MM.1S (cell line): ENCODE measurements at regions not wholly inside any gene's neighbourhood (a gene's known extent, or its start where the extent isn't known, plus 50 kb on each side); places are given as distances from the start of the nearest gene placed in this dataset.

Experiments used
- EZH2 ChIP-seq: fragments of 300-600 bp; sonication (generic); optimal IDR thresholded peaks from 2 replicates; pipeline ENCODE3; 2017; ENCODE audit warnings: low read depth, mild to moderate bottlenecking, antibody characterized with exemption, low read length, mixed read lengths
- EZH2phosphoT487 ChIP-seq: fragments of 300-600 bp; sonication (generic); IDR thresholded peaks from 2 replicates; pipeline ENCODE4 v1.6.1; 2018; ENCODE audit warnings: antibody characterized with exemption, low read length
- TF ChIP-seq, protein P1 (sequence below): fragments of 300-600 bp; sonication (generic); IDR thresholded peaks from 2 replicates; pipeline ENCODE4 v1.5.1; 2016; ENCODE audit warnings: antibody characterized with exemption, low read length, mixed read lengths

DNA sequence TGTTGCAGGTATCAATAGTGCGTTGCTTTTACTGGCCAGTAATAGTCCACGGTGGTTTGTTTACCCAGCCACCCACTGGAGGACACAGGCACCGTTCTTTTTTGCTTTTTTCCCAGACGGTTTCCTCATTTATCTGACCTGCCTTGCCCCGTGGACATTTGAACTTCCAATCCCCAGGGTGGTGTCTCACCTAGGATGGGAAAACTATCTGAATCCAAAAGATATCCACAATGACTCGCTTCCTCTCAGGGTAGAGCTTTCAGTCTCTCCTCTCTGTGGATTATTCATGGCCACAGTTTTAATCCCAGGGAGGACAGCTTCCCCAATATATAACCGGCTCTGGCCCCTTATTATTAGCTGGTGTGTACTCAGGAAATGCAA is 170.8 kb downstream of the FOXO1 start:
- TF ChIP-seq, protein P1, sequence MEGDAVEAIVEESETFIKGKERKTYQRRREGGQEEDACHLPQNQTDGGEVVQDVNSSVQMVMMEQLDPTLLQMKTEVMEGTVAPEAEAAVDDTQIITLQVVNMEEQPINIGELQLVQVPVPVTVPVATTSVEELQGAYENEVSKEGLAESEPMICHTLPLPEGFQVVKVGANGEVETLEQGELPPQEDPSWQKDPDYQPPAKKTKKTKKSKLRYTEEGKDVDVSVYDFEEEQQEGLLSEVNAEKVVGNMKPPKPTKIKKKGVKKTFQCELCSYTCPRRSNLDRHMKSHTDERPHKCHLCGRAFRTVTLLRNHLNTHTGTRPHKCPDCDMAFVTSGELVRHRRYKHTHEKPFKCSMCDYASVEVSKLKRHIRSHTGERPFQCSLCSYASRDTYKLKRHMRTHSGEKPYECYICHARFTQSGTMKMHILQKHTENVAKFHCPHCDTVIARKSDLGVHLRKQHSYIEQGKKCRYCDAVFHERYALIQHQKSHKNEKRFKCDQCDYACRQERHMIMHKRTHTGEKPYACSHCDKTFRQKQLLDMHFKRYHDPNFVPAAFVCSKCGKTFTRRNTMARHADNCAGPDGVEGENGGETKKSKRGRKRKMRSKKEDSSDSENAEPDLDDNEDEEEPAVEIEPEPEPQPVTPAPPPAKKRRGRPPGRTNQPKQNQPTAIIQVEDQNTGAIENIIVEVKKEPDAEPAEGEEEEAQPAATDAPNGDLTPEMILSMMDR = no peak
- no peak for TF ChIP-seq EZH2
- no peak for TF ChIP-seq EZH2phosphoT487
